ENCODE measurements at regions not wholly inside any gene's neighbourhood (a gene's known extent, or its start where the extent isn't known, plus 50 kb on each side); places are given as distances from the start of the nearest gene placed in this dataset.

DNA sequence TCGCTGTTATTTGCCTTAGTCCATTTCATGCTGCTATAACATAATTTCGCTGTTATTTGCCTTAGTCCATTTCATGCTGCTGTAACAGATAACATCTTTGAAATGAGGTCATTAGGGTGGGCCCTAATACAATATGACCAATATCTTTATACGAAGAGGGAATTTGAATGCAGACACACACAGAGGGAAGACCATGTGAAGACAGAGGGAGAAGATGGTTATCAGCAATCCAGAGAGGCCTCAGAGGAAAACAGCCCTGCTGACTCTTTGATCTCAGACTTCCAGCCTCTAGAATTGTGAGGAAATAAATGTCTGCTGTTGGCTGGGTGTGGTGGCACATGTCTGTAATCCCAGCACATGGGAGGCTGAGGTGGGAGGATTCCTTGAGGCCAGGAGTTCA lies 404.9 kb downstream of the TYW1 start:
- Histone ChIP-seq H3K27ac (ENCODE audit: low read depth, low read length) (no peak overlapping the region), H3K79me2 (ENCODE audit: control insufficient read depth, low read length) (no peaks in the 10 kb centered on the region), H3K4me3 (ENCODE audit: low read length) (no peak overlapping the region), H3K36me3 (ENCODE audit: control insufficient read depth, low read length) (no peaks in the 10 kb centered on the region), H4K20me1 (ENCODE audit: control insufficient read depth, insufficient read depth, low read depth, low read length) (no peaks in the 10 kb centered on the region), H3K4me1 (ENCODE audit: control insufficient read depth, low read length) (no peaks in the 10 kb centered on the region), H3K27me3 (ENCODE audit: control insufficient read depth, low read length) (0 out of 2 replicates have a peak, but pooled peaks cover 3% of the 10 kb centered on the region), H3K4me2 (ENCODE audit: low read length) (no peak overlapping the region), H3F3A (ENCODE audit: control insufficient read depth, insufficient read depth) (no peaks in the 10 kb centered on the region), H3K9me3 (ENCODE audit: control insufficient read depth, insufficient read depth, low read length) (no peaks in the 10 kb centered on the region), H3K9me2 (replicated peaks; ENCODE audit: control insufficient read depth, low read length) (no peaks in the 10 kb centered on the region)
- TF ChIP-seq, protein P1, sequence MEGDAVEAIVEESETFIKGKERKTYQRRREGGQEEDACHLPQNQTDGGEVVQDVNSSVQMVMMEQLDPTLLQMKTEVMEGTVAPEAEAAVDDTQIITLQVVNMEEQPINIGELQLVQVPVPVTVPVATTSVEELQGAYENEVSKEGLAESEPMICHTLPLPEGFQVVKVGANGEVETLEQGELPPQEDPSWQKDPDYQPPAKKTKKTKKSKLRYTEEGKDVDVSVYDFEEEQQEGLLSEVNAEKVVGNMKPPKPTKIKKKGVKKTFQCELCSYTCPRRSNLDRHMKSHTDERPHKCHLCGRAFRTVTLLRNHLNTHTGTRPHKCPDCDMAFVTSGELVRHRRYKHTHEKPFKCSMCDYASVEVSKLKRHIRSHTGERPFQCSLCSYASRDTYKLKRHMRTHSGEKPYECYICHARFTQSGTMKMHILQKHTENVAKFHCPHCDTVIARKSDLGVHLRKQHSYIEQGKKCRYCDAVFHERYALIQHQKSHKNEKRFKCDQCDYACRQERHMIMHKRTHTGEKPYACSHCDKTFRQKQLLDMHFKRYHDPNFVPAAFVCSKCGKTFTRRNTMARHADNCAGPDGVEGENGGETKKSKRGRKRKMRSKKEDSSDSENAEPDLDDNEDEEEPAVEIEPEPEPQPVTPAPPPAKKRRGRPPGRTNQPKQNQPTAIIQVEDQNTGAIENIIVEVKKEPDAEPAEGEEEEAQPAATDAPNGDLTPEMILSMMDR (IDR thresholded peaks at IDR 0.05; ENCODE audit: low read depth, low read length, poor library complexity, severe bottlenecking), result no peak
- TF ChIP-seq EZH2phosphoT487 (IDR thresholded peaks at IDR 0.05; ENCODE audit: borderline replicate concordance, low read length), result no peak

DNA sequence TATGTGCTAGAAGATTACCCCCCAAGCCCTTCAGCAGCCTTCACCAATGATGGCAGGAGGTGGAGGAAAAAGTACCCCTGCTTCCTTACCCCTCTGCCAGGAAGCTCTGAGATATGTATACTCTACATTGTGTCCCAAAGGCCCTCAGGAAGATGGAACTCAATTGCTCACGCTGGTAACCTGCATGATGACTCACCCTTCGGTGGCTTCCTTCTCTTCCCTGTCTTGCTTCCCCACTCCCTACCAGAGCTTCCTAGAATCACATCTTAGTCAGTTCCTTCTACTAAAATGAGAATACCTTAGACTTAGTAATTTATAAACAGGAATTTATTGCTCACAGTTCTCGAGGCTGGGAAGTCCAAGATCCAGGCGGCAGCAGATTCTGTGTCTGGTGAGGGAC lies 405.6 kb downstream of the TYW1 start:
- H4K20me1 ChIP-seq (ENCODE audit: control insufficient read depth, insufficient read depth, low read depth, low read length), result no peaks in the 10 kb centered on the region
- H3F3A ChIP-seq (ENCODE audit: control insufficient read depth, insufficient read depth), result no peaks in the 10 kb centered on the region
- H3K4me2 ChIP-seq (ENCODE audit: low read length), result no peak overlapping the region
- H3K27me3 ChIP-seq (ENCODE audit: control insufficient read depth, low read length), result 0 out of 2 replicates have a peak, but pooled peaks cover 3% of the 10 kb centered on the region
- H3K4me1 ChIP-seq (ENCODE audit: control insufficient read depth, low read length), result no peaks in the 10 kb centered on the region
- no peaks in the 10 kb centered on the region for H3K9me3 ChIP-seq (ENCODE audit: control insufficient read depth, insufficient read depth, low read length)
- H3K79me2 ChIP-seq (ENCODE audit: control insufficient read depth, low read length), result no peaks in the 10 kb centered on the region
- no peaks in the 10 kb centered on the region for H3K36me3 ChIP-seq (ENCODE audit: control insufficient read depth, low read length)
- H3K4me3 ChIP-seq (ENCODE audit: low read length), result no peak overlapping the region
- H3K9me2 ChIP-seq (replicated peaks; ENCODE audit: control insufficient read depth, low read length), result no peaks in the 10 kb centered on the region
- TF ChIP-seq EZH2phosphoT487 (IDR thresholded peaks at IDR 0.05; ENCODE audit: borderline replicate concordance, low read length), result no peak
- TF ChIP-seq, protein P1 (IDR thresholded peaks at IDR 0.05; ENCODE audit: low read depth, low read length, poor library complexity, severe bottlenecking), result no peak
- no peak overlapping the region for H3K27ac ChIP-seq (ENCODE audit: low read depth, low read length)

DNA sequence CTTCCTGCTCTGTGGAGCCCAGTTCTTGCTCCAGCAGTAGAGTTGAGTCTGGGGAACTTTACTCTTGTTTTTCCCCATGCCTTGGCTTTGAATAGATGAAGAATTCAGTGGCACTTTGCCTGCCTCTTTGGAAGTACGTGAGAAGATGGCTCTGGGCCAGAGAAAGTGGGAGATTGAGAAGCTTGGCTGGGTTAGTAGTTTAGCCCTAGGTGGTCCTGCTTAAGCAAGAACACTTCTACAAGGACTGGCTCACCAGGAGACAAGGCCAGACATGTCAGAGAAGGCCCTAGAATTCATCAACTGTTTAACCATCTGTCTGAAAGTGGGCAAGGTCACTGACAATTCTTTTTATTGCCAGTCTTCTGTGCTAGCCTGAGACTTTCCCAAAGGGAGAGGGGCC lies 410.3 kb downstream of the TYW1 start:
- H3K9me2 ChIP-seq (replicated peaks; ENCODE audit: control insufficient read depth, low read length), result no peaks in the 10 kb centered on the region

More for the DNA sequence above, 410.3 kb downstream of the TYW1 start:
- no peaks in the 10 kb centered on the region for H3K36me3 ChIP-seq (ENCODE audit: control insufficient read depth, low read length)
- no peak overlapping the region for H3K27ac ChIP-seq (ENCODE audit: low read depth, low read length)
- H3K4me3 ChIP-seq (ENCODE audit: low read length), result no peak overlapping the region
- H3K4me2 ChIP-seq (ENCODE audit: low read length), result no peak overlapping the region
- no peaks in the 10 kb centered on the region for H3K4me1 ChIP-seq (ENCODE audit: control insufficient read depth, low read length)
- H3K79me2 ChIP-seq (ENCODE audit: control insufficient read depth, low read length), result no peaks in the 10 kb centered on the region
- no peaks in the 10 kb centered on the region for H3K9me3 ChIP-seq (ENCODE audit: control insufficient read depth, insufficient read depth, low read length)
- TF ChIP-seq EZH2phosphoT487 (IDR thresholded peaks at IDR 0.05; ENCODE audit: borderline replicate concordance, low read length), result no peak
- TF ChIP-seq, protein P1 (IDR thresholded peaks at IDR 0.05; ENCODE audit: low read depth, low read length, poor library complexity, severe bottlenecking), result no peak
- no peaks in the 10 kb centered on the region for H4K20me1 ChIP-seq (ENCODE audit: control insufficient read depth, insufficient read depth, low read depth, low read length)
- H3K27me3 ChIP-seq (ENCODE audit: control insufficient read depth, low read length), result 0 out of 2 replicates have a peak, but pooled peaks cover 3% of the 10 kb centered on the region
- H3F3A ChIP-seq (ENCODE audit: control insufficient read depth, insufficient read depth), result no peaks in the 10 kb centered on the region

All from DOHH2 (cell line).